Effector CD8-positive, alpha-beta T cell (primary cell): ENCODE measurements at regions not wholly inside any gene's neighbourhood (a gene's known extent, or its start where the extent isn't known, plus 50 kb on each side); places are given as distances from the start of the nearest gene placed in this dataset.

Experiments used
- DNase-seq: peaks from one replicate; lab custom pipeline; 2025; lab: John Stamatoyannopoulos, UW

- no peak for DNase-seq
Measured at GRCh38 chr15:46315434-46315833, 680.6 kb downstream of the SQOR start.

DNA sequence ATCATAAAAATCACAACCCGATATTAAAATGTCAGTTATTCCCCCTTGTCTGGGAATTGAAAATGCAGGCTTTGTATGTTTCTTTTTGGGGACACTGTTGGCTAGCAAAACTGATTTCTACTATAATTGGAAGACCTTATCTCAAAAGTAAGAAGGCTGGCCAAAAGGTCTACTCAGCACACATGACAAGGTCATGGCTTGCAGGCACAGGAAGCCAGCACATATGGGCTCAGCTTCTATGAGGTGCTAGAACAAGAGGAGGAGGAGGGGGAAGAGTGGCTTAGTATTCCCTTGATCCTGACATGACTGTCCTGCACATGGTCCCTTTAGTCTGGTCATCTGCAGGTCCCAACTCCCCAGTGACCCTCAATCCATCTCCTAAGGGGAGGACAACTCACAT is 681.2 kb downstream of the SQOR start:
- DNase-seq, result no peak

GRCh38 chr15:46317029-46317428 is 682.2 kb downstream of the SQOR start:
- no peak for DNase-seq

DNA sequence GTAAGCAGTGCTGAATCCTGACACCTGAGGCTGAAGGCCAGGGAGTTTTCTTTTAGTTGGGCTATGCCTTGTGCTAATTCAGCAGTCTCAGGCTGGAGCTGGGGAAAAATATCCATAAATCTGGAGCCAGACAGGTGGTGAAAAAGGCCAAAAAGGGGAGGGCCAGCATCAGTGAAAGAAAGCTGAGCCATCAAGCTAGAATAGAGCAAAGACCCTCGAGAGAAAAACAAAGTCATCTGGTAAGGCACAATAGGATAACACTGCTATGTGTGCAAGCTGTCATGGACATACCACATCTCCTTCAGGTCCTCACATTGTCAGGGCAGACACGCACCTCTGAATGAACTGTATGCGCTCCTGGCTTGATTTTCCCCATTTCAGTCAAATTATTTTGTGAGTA is 687.9 kb downstream of the SQOR start:
- no peak for DNase-seq

DNA sequence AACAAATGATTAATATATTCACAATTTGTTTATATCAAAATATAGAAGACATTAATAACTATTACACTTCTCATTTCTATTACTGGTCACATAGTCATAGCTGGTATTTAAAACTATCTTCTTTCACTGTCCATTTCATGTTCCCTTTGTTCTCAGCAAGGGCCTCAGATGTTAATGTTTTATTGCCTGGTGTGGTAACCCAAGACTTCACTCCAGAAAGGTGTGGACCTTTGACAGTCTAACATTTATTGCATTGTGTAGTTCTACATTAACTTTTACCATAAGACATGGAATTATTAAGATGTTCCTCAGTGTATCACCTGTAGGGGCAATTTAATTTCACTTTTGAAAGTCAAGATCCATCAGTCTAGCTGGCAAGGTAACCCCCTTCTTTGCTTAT is 691.3 kb downstream of the SQOR start:
- DNase-seq, result no peak

DNA sequence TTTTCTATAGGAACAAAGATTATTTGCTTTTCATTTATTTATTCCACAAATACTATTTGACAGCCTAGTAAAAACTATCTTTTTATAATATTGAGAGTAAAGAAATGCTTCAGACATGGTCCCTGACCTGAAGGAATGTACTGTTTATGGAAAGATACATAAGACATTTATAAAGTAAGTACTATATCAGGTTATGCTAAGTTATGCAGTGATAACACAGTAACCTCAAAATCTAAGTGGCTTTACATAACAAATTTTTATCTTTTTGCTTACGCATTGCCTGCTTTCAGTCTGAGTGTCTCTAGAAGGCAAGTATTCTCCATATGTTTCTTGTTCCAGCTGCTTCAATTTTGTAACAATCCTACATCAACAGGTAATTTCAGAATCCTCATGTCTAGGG is 694.0 kb downstream of the SQOR start:
- no peak for DNase-seq

DNA sequence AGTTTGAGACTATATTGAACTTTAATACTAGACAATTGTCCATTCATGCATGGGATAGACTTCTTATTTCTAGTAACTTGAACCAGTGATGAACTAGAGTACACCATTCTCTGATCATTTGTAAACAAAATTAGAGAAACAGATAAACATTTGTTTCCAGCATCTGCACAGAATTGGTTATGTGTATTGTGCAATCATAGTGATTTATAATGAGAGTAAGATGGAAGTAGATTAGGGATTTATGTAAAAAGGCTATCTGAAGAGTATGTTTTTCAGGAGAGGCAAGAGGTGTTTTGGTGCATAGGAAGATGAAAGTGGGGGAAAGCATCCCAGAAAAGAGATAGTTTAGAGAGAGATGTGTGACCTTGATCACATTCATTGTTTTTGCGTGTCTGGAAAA is 695.0 kb downstream of the SQOR start:
- no peak for DNase-seq

GRCh38 chr15:46331546-46331945 is 696.7 kb downstream of the SQOR start:
- no peak for DNase-seq

- no peak for DNase-seq
Measured at GRCh38 chr15:46343196-46343935, 708.5 kb downstream of the SQOR start.

DNA sequence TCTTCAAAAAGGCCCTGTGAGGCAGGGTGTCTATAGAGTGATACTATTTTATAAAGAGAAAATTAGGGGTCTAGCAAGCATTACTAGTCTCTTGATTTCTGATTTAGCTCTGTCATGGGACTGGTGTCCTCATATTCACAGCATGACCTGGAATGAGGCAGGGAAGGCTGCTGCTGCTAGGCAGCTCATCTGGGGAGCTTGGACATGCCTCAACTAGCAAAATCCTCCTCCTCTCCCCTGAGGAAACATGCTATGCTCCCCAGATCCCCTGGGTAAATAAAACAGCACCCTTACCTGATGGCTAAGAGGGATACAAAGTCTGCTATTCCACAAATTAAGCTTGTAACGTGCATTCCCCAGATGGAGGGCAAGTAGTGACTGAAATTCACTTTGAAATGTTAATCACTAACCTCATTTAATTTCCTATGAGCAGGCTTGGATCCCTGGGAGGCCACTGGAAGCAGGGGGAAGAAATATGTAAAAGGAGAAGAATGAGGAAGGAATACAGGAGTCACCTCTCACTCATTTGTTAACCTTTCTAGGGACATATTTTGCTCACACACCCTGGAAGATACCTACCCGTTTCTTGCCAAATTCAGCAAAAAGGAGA is 709.4 kb downstream of the SQOR start:
- no peak for DNase-seq

- DNase-seq, result no peak
Measured at GRCh38 chr15:46344915-46345314, 710.1 kb downstream of the SQOR start.

DNA sequence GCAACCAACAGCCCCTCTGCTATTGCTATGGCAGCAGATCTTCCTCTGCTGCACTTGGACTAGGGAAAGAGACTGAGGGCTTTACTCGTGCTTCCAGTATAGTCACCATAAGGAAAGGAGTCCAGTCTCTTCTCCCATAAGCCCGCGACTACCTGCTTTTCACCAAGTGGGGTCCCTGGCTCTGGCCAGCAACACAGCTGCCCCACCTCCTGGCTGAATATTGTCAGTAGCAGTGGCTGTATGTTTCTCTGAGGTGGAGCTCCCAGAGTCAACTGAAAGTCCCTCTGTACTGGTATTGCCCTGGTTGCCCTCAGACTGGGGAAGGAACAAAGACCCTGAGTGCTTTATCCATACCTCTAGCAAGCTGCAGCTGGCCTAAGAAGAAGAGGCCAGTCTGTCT is 719.6 kb downstream of the SQOR start:
- no peak for DNase-seq

DNA sequence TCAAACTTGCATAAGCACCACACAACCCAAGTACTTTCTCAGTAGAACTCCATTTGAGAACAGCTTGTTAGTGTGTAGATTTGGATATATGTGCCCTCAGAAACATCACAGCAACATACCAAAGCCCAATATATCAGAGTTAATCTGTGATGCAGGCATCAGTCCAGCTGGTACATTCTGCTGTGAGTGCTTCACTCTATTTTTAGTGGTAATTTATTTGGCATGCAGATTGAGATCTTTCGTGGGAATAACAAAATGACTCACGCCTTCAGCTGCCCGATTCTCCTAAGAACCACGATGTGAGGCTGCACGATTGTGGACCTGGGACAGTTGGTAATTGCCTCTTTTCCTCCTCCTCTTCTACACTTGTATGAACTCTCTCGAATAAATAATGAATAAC is 730.7 kb downstream of the SQOR start:
- DNase-seq, result no peak

DNA sequence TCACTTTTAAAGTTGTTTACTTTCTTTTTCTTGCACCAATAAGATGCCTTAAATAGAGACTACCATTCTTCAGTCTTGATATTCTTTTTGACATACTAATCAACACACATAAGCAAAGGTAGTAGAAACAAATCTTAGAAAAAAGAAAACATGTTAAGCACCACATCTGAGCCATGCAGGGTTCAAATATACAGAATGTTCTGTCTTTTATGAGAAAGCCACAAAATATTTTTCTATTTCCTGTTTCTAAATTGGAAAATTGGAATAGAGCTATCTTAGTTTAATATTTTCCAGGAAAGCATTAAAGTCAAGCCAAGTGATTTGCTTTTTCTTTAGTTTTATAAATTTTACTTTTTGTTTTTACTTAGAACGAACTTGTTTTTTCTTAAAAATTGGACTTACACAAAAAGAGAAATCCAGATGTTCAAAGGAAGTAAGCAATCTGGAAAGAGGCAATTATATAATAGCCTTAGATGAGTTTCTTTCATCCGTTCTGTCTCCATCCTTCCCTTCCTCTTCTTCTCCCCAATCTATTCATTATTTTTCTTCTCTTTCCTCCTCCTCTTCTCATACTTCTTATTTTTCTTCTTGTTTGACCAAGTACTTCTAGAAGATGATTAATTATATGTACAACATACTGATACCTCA is 731.7 kb downstream of the SQOR start:
- no peak for DNase-seq

DNA sequence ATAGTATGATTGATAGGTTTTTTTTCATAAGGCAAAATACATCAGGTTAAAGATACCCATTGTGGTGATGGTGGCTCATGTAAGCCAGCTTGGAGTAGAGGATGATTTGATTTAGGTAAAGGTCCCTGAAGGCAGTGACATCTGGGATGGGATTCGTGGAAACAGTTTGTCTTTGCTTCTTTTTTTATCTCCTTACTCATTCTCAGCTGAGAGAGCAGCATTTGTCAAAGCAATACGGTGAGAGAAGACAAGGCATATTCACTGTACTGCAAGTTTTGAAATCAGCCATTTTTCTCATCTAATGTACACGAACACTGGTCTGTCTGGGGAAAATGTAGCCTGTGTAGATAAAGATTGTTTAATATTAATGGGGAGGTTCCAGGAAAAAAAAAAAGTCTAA is 749.1 kb downstream of the SQOR start:
- no peak for DNase-seq

GRCh38 chr15:46386356-46386755 is 751.5 kb downstream of the SQOR start:
- DNase-seq, result no peak

GRCh38 chr15:46389739-46390138 is 754.9 kb downstream of the SQOR start:
- no peak for DNase-seq

- no peak for DNase-seq
Measured at GRCh38 chr15:46394463-46394862, 759.6 kb downstream of the SQOR start.

DNA sequence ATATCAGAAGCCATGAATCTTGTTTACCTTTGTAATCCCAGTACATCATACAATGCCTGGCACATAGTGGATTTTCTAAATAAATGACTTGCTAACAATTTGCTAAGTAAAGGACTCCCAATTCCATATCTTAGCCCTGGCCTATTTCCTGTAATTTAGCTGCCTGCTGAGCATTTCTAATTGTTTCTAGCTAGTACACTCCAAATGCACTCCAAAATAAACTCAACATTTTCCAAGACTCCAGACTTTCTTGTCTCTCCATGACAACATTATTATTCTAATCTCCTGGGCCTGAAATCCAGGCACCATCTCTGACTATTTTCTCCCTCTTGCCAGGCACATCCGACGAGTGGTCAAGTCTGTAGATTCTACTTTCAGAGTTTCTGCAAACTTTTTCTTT is 773.5 kb downstream of the SQOR start:
- no peak for DNase-seq

GRCh38 chr15:46409841-46410301 is 775.0 kb downstream of the SQOR start:
- DNase-seq, result no peak

GRCh38 chr15:46410705-46411104 is 775.9 kb downstream of the SQOR start:
- no peak for DNase-seq

DNA sequence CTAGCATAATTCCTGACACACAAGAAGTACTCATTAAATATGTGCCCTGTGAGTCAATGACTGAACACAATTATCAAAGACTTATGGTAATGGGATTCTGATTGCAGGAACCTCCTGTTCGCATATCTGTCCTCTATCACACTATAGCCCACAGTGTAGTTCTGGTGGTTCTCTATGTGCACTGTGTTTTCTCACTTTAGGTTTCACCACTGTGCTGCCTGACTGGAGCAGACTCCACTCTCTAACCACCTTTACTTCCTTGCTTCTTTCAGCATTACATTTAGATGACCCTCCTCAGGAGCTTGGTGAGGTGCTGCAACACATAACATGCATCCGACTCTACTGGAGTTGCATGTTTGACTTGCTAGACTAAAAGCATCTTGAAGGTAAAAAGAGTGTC is 777.1 kb downstream of the SQOR start:
- DNase-seq, result no peak

DNA sequence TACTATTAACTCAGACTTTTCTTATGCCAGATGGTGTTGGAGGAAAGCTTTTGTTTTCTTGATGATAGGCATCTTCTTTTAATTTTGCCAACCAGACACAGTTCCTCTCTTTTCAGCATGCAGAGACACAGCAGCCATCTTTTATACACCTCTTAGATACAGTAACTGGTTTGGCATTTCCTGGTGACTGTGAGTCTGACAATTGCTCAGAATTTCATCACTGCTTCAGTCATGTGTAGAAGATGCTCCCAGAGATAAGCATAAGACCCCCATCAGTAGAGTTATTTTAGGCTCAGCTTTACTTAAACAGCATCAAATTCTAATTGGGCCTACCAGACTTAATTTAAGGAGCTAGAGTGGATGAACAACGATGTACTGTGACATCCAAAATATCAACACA is 779.0 kb downstream of the SQOR start:
- DNase-seq, result no peak
